ENCODE measurements at regions not wholly inside any gene's neighbourhood (a gene's known extent, or its start where the extent isn't known, plus 50 kb on each side); places are given as distances from the start of the nearest gene placed in this dataset.
"Not testable (repeated sequence)": the region's sequence is repeated elsewhere in the genome, so short reads cannot be mapped to it uniquely, and the experiment has no call there.

DNA sequence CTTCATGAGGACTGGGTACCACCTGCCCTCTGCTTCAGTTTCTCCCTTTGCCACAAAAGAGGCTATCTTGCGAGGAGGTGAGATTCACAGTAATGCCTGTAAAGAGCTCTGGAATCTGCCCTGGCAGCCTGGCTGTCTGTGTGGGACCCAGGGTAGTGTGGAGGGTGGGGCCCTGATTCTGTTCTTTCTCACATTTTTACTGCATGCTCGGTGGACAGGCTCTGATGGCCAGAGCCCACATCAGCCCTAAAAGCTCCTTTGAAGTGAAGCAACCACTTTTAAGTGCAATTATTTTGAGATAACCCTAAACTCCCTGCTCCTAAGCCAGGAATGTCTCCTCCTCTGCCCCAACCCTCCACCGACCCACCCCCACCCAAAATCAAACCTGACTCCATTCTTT is 92.1 kb upstream of the PODXL start:
- DNase-seq = no peak
- Histone ChIP-seq H3K4me3 (ENCODE audit: insufficient read depth, low read depth, low read length, poor library complexity, severe bottlenecking) (no peak overlapping the region), H3K36me3 (ENCODE audit: control insufficient read depth, insufficient read depth, low read length) (no peaks in the 10 kb centered on the region), H3K27ac (ENCODE audit: insufficient read depth, low read length, poor library complexity, severe bottlenecking) (no peak overlapping the region), H3K9me3 (ENCODE audit: control insufficient read depth, low read length) (no peaks in the 10 kb centered on the region), H3K4me1 (ENCODE audit: control insufficient read depth, insufficient read depth, low read length, poor library complexity, severe bottlenecking) (no peaks in the 10 kb centered on the region), H3K27me3 (replicated peaks; ENCODE audit: control insufficient read depth, insufficient read depth, low read length, poor library complexity, severe bottlenecking) (no peaks in the 10 kb centered on the region)

DNA sequence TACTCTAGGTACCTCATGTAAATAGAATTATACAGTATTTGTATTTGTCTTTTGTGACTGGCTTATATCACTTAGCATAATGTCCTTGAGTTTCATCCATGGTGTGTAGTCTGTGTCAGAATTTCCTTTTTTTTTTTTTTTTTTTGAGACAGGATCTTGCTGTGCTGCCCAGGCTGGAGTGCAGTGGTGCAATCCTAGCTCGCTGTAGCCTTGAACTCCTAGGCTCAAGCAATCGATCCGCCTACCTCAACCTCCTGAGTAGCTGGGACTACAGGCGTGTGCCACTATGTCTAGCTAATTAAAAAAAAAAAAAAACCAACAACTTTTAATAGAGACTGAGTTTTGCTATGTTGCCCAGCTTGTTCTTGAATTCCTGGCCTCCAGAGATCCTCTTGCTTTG is 89.8 kb upstream of the PODXL start:
- DNase-seq = no peak
- H3K36me3 ChIP-seq (ENCODE audit: control insufficient read depth, insufficient read depth, low read length) = no peaks in the 10 kb centered on the region
- no peaks in the 10 kb centered on the region for H3K9me3 ChIP-seq (ENCODE audit: control insufficient read depth, low read length)
- no peaks in the 10 kb centered on the region for H3K4me1 ChIP-seq (ENCODE audit: control insufficient read depth, insufficient read depth, low read length, poor library complexity, severe bottlenecking)
- no peak overlapping the region for H3K27ac ChIP-seq (ENCODE audit: insufficient read depth, low read length, poor library complexity, severe bottlenecking)
- H3K27me3 ChIP-seq (replicated peaks; ENCODE audit: control insufficient read depth, insufficient read depth, low read length, poor library complexity, severe bottlenecking) = no peaks in the 10 kb centered on the region
- H3K4me3 ChIP-seq (ENCODE audit: insufficient read depth, low read depth, low read length, poor library complexity, severe bottlenecking) = no peak overlapping the region

DNA sequence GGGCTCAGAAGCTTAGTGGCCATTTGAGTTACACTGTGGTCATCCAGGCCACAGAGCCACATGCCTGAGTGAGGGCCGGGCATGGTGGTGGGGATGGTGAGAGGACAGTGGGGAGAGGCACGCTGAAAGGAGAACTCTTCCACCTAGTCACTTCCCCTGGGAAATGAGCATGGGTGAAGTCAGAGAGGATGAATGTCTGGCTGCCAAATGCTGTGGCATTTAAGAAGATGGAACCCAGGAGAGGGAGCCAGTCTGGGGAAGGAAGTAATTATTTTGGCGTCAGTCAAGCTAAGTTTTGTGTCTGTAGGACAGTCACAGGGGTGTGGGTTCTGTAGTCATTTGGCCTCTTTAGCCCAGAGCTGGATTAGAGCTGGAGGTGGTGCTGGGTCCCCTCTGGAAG is 86.0 kb upstream of the PODXL start:
- H3K36me3 ChIP-seq (ENCODE audit: control insufficient read depth, insufficient read depth, low read length) = no peaks in the 10 kb centered on the region
- H3K27ac ChIP-seq (ENCODE audit: insufficient read depth, low read length, poor library complexity, severe bottlenecking) = no peak overlapping the region
- no peaks in the 10 kb centered on the region for H3K4me1 ChIP-seq (ENCODE audit: control insufficient read depth, insufficient read depth, low read length, poor library complexity, severe bottlenecking)
- H3K27me3 ChIP-seq (replicated peaks; ENCODE audit: control insufficient read depth, insufficient read depth, low read length, poor library complexity, severe bottlenecking) = no peaks in the 10 kb centered on the region
- DNase-seq = no peak
- no peaks in the 10 kb centered on the region for H3K9me3 ChIP-seq (ENCODE audit: control insufficient read depth, low read length)
- no peak overlapping the region for H3K4me3 ChIP-seq (ENCODE audit: insufficient read depth, low read depth, low read length, poor library complexity, severe bottlenecking)

DNA sequence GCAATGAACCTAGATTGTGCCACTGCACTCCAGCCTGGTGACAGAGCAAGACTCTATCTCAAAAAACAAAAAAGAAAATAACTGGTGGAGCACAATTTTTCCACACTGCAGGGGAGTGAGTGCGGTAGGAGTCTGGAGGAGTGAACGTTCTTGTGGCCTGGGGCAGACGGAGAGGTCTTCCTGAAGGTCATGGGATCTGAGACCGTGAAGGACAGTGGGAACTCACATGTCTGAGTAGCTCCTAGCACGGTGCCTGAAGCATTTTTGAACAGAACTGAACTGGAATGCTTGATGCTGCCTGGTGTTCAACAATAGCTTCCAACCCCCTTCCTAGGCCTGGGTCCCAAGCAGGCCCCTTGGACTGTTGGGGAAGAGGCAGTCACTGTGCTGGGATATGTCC is 84.3 kb upstream of the PODXL start:
- Histone ChIP-seq H3K9me3 (ENCODE audit: control insufficient read depth, low read length) (no peaks in the 10 kb centered on the region), H3K4me1 (ENCODE audit: control insufficient read depth, insufficient read depth, low read length, poor library complexity, severe bottlenecking) (no peaks in the 10 kb centered on the region), H3K27me3 (replicated peaks; ENCODE audit: control insufficient read depth, insufficient read depth, low read length, poor library complexity, severe bottlenecking) (no peaks in the 10 kb centered on the region), H3K4me3 (ENCODE audit: insufficient read depth, low read depth, low read length, poor library complexity, severe bottlenecking) (no peak overlapping the region), H3K36me3 (ENCODE audit: control insufficient read depth, insufficient read depth, low read length) (no peaks in the 10 kb centered on the region), H3K27ac (ENCODE audit: insufficient read depth, low read length, poor library complexity, severe bottlenecking) (no peak overlapping the region)
- no peak for DNase-seq

DNA sequence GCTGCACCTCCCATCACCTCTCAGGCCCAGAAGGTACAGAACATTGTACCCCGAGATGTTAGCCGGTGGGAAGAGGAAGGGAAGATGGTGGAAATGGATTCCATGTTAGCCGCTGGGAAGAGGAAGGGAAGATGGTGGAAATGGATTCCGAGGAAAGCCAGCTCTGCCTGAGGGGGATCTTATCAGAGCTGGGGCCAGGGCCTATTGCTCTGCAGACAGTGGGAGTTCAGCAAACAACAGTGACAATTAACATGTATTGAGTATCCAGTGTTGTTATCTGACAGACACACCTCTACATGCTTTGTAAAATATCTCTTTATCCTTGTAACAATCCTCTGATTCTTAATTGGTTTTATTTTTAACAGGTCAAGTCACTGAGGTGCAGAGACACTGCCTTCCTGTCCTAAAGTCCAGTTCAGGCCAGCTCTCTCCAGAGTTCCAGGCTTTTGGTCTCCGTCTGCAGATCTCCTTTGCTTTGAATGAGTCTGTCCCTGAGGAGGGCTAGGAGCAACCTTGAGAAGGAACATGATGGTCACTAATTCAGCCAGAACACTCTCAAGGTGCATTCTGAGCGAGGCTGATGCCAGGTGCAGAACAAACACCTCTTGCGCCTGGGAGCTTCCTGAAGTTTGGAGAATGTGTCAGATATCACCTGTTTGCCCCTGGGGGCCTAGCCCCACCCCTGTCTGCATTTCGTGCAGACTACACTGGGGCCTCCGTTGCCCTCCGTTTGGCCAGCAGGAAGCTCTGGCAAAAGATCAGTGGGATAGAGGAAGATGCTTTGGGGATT is 82.4 kb upstream of the PODXL start:
- no peaks in the 10 kb centered on the region for H3K36me3 ChIP-seq (ENCODE audit: control insufficient read depth, insufficient read depth, low read length)
- DNase-seq = no peak

DNA sequence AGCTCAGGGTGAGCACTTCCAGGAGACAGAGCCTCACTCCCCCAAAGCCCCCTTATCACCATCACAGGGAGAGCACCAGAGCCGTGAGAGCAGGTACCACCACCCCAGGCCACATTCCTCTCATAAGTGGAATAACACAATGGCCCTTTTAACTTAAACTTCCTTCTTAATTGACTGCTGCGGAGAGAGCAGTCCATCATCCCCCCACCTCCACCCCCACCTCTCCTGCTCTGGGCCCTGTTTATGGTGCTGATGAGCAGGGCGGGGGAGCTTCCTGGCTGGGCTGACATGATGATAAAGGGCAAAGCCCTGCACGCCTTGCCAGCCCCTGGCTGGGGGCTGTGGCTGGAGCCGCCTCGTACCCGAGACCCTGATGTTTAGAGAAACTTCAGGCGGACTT is 81.4 kb upstream of the PODXL start:
- H3K9me3 ChIP-seq (ENCODE audit: control insufficient read depth, low read length) = no peaks in the 10 kb centered on the region
- no peaks in the 10 kb centered on the region for H3K4me1 ChIP-seq (ENCODE audit: control insufficient read depth, insufficient read depth, low read length, poor library complexity, severe bottlenecking)
- H3K27me3 ChIP-seq (replicated peaks; ENCODE audit: control insufficient read depth, insufficient read depth, low read length, poor library complexity, severe bottlenecking) = no peaks in the 10 kb centered on the region
- no peak overlapping the region for H3K27ac ChIP-seq (ENCODE audit: insufficient read depth, low read length, poor library complexity, severe bottlenecking)
- no peaks in the 10 kb centered on the region for H3K36me3 ChIP-seq (ENCODE audit: control insufficient read depth, insufficient read depth, low read length)
- no peak for DNase-seq
- no peak overlapping the region for H3K4me3 ChIP-seq (ENCODE audit: insufficient read depth, low read depth, low read length, poor library complexity, severe bottlenecking)

More for the DNA sequence above, 82.4 kb upstream of the PODXL start:
- no peak overlapping the region for H3K4me3 ChIP-seq (ENCODE audit: insufficient read depth, low read depth, low read length, poor library complexity, severe bottlenecking)
- no peaks in the 10 kb centered on the region for H3K9me3 ChIP-seq (ENCODE audit: control insufficient read depth, low read length)
- no peak overlapping the region for H3K27ac ChIP-seq (ENCODE audit: insufficient read depth, low read length, poor library complexity, severe bottlenecking)
- no peaks in the 10 kb centered on the region for H3K4me1 ChIP-seq (ENCODE audit: control insufficient read depth, insufficient read depth, low read length, poor library complexity, severe bottlenecking)
- H3K27me3 ChIP-seq (replicated peaks; ENCODE audit: control insufficient read depth, insufficient read depth, low read length, poor library complexity, severe bottlenecking) = no peaks in the 10 kb centered on the region

DNA sequence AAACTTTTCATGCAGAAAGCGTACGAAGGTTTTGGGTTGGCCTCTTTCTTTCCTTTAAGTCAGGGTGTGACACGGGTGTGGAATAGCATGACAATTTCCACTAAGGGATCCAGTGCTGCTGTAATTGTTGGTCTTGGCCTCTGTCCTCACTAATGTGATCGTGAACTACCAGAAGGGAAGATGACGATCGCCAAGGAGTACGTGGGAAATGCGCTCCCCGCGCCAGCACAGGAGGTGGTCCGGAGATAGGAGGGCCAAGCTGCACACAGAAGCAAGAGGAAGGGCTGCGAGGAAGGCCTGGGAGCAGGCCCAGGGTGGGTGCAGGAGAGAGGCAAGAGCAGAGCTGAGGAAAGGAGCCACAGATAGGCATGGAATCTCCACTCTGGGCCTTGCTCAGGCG is 79.7 kb upstream of the PODXL start:
- Histone ChIP-seq H3K27me3 (replicated peaks; ENCODE audit: control insufficient read depth, insufficient read depth, low read length, poor library complexity, severe bottlenecking) (no peaks in the 10 kb centered on the region), H3K4me1 (ENCODE audit: control insufficient read depth, insufficient read depth, low read length, poor library complexity, severe bottlenecking) (no peaks in the 10 kb centered on the region), H3K4me3 (ENCODE audit: insufficient read depth, low read depth, low read length, poor library complexity, severe bottlenecking) (no peak overlapping the region), H3K27ac (ENCODE audit: insufficient read depth, low read length, poor library complexity, severe bottlenecking) (no peak overlapping the region), H3K36me3 (ENCODE audit: control insufficient read depth, insufficient read depth, low read length) (no peaks in the 10 kb centered on the region), H3K9me3 (ENCODE audit: control insufficient read depth, low read length) (no peaks in the 10 kb centered on the region)
- no peak for DNase-seq

DNA sequence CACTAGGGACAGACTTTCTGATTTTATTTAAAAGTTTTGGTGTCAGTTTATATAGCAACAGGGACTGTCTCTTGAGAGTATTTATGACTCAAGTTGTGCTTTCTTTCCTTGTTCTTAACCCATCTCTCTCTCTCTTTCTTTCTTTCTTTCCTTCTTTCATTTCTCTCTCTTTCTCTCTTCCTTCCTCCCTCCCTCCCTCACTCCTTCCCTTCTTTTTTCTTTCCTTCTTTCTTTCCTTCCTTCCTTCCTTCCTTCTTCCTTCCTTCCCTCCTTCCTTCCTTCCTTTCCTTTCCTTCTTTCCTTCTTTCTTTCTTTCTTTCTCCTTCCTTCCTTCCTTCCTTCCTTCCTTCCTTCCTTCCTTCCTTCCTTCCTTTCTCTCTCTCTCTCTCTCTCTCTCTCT is 77.8 kb upstream of the PODXL start:
- not testable (repeated sequence) for H3K4me1 ChIP-seq (ENCODE audit: control insufficient read depth, insufficient read depth, low read length, poor library complexity, severe bottlenecking); H3K36me3 ChIP-seq (ENCODE audit: control insufficient read depth, insufficient read depth, low read length); H3K9me3 ChIP-seq (ENCODE audit: control insufficient read depth, low read length); H3K27ac ChIP-seq (ENCODE audit: insufficient read depth, low read length, poor library complexity, severe bottlenecking); DNase-seq; H3K4me3 ChIP-seq (ENCODE audit: insufficient read depth, low read depth, low read length, poor library complexity, severe bottlenecking); H3K27me3 ChIP-seq (replicated peaks; ENCODE audit: control insufficient read depth, insufficient read depth, low read length, poor library complexity, severe bottlenecking)

DNA sequence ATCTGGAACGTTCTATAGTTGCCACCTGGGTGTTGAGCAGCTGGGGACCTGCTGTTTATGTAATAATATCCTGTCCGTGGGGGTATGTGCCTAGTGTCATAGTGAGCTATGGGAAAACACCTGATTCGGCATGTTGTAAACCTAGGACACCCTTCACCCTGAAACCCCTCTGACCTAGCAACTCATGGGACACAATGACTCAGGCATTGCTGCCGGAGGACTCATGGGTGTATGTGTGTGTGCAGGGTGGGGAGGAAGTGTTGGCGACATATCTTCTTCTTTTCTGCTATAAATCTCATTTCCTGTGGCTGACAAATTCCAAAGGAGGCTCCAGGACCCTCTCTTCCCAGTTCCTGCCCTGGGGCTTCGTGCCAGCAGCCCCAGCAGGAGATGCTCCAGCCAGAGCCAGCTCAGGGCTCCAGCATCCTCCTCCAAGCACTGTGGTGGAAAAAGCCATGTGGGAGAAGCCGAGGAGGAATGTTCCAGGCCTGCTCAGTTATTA is 77.0 kb upstream of the PODXL start:
- Histone ChIP-seq H3K27ac (ENCODE audit: insufficient read depth, low read length, poor library complexity, severe bottlenecking) (no peak overlapping the region), H3K27me3 (replicated peaks; ENCODE audit: control insufficient read depth, insufficient read depth, low read length, poor library complexity, severe bottlenecking) (no peaks in the 10 kb centered on the region), H3K9me3 (ENCODE audit: control insufficient read depth, low read length) (no peaks in the 10 kb centered on the region), H3K36me3 (ENCODE audit: control insufficient read depth, insufficient read depth, low read length) (no peaks in the 10 kb centered on the region), H3K4me1 (ENCODE audit: control insufficient read depth, insufficient read depth, low read length, poor library complexity, severe bottlenecking) (no peaks in the 10 kb centered on the region), H3K4me3 (ENCODE audit: insufficient read depth, low read depth, low read length, poor library complexity, severe bottlenecking) (no peak overlapping the region)
- DNase-seq = no peak

DNA sequence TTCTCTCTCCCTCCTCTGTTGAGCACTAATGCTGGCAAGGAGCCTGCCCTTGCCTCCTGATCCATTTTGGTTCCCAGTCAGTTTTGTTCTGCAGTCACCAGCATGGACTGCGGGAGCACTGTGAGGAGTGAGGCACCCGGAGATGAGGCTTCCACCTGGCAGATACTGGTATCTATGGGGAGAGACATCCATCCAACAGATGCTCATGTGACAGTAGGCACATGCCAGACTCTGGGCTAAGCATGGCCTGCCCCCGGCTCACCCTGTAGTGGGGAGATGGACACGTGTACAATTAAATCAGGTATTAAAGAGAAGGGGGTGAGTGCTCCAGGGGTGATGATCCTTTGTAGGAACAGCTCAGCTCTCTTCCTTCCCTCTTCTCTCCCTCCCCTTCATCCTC is 74.0 kb upstream of the PODXL start:
- no peak for DNase-seq
- Histone ChIP-seq H3K4me3 (ENCODE audit: insufficient read depth, low read depth, low read length, poor library complexity, severe bottlenecking) (no peak overlapping the region), H3K27me3 (replicated peaks; ENCODE audit: control insufficient read depth, insufficient read depth, low read length, poor library complexity, severe bottlenecking) (no peaks in the 10 kb centered on the region), H3K9me3 (ENCODE audit: control insufficient read depth, low read length) (no peaks in the 10 kb centered on the region), H3K36me3 (ENCODE audit: control insufficient read depth, insufficient read depth, low read length) (no peaks in the 10 kb centered on the region), H3K4me1 (ENCODE audit: control insufficient read depth, insufficient read depth, low read length, poor library complexity, severe bottlenecking) (no peaks in the 10 kb centered on the region), H3K27ac (ENCODE audit: insufficient read depth, low read length, poor library complexity, severe bottlenecking) (no peak overlapping the region)
